ENCODE measurements at regions not wholly inside any gene's neighbourhood (a gene's known extent, or its start where the extent isn't known, plus 50 kb on each side); places are given as distances from the start of the nearest gene placed in this dataset.

DNA sequence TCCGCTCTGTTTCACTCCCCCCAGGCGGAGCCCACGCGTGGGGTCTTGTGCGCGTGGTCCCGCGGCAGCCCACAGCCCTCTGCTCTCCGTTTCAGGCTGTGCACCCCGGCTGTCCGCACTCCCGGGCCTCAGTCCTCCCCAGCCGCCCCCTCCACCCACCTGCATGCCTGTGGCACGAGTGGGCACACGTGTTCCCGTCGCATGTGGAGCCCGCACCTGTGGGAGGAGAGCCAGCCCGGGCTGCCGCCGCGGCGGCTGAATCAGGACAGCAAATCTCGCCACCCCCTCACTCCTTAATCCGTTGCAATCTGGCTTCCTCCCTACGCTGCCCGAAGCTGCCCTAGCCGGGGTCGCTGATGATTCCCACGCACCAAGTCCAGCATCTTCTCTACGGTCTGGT is 69.9 kb upstream of the GRIN2A start (continued):
- TF ChIP-seq SP2 (IDR thresholded peaks at IDR 0.05; ENCODE audit: low read length) (no peak), RBBP5 (IDR thresholded peaks at IDR 0.05; ENCODE audit: borderline replicate concordance, low read depth, low read length) (no peak), SIRT6 (IDR thresholded peaks at IDR 0.05; ENCODE audit: low read length) (no peak), CHD2 (IDR thresholded peaks at IDR 0.05; ENCODE audit: low read length) (no peak), POLR2AphosphoS5 (IDR thresholded peaks at IDR 0.05; ENCODE audit: low read depth, low read length) (no peak)

Measured in H1 (cell line).